D721Med (cell line): ENCODE measurements at regions not wholly inside any gene's neighbourhood (a gene's known extent, or its start where the extent isn't known, plus 50 kb on each side); places are given as distances from the start of the nearest gene placed in this dataset.

Source experiments
- DNase-seq: peaks from one replicate; pipeline ENCODE4 v3.0.0; 2011; ENCODE audit warnings: low spot score; ENCODE audit not compliant: insufficient read length
- FAIRE-seq: peaks from 2 replicates; lab custom pipeline; 2011; peaks lifted over from hg19 to GRCh38; lab: Jason Lieb, UNC
- TF ChIP-seq, protein P1 (sequence below): IDR thresholded peaks from 2 replicates; pipeline ENCODE4 v1.5.1; 2012; ENCODE audit warnings: mild to moderate bottlenecking, control low read depth; ENCODE audit not compliant: insufficient read depth; ENCODE audit errors: missing control alignments

DNA sequence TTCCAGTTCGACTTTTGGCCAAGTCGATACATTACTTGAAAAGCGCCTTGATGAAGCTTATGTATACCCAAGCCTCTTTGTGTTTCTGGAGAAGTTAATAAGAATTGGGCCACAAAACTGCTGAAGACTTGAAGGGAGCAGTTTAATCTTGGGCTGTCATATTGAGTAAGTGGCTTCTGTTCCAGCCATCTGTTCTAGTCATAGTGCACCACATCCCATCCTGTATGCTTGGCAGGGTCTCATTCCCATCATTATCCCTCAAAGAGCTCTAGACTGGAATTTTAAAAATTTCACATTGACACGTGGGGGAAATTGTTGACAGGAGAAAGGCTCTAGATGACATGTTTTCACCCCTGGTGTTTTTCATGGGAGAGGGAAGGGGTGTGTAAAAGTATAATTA lies 196.6 kb upstream of the PLPP4 start:
- TF ChIP-seq, protein P1, sequence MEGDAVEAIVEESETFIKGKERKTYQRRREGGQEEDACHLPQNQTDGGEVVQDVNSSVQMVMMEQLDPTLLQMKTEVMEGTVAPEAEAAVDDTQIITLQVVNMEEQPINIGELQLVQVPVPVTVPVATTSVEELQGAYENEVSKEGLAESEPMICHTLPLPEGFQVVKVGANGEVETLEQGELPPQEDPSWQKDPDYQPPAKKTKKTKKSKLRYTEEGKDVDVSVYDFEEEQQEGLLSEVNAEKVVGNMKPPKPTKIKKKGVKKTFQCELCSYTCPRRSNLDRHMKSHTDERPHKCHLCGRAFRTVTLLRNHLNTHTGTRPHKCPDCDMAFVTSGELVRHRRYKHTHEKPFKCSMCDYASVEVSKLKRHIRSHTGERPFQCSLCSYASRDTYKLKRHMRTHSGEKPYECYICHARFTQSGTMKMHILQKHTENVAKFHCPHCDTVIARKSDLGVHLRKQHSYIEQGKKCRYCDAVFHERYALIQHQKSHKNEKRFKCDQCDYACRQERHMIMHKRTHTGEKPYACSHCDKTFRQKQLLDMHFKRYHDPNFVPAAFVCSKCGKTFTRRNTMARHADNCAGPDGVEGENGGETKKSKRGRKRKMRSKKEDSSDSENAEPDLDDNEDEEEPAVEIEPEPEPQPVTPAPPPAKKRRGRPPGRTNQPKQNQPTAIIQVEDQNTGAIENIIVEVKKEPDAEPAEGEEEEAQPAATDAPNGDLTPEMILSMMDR: no peak
- FAIRE-seq: no peak
- DNase-seq: no peak

DNA sequence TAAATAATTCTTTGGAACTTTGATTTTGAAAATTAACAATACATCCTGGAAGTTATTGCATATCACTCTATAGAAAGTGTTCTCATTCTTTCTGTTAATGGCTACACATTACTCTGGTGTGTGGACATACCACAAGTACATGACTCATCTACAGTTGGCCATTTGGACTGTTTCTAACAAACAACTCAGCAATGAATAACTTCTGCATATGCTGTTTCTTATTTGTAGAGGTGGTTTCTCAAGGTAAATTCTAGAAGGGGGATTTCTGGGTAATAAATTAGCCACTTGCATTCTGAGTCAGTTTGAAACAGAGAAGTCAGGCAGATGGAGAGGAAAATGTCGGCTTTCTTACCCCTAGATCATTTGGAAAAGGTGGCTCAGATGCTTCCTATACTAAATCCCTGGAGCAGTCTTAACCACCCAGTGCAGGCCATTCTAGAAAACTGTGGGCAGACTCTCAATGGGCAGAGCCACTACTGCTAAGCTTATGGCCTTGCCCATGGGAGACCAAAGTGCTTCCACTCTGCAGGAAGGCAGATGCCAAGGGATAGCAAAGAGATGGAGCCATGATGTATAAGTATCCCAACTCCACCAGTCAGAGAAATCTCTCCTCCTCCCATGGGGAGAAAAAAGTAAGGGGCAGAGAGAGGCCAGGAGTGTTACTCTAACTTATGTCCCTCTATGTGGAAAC lies 194.0 kb upstream of the PLPP4 start:
- DNase-seq (no peak), FAIRE-seq (no peak)
- TF ChIP-seq, protein P1: no peak

DNA sequence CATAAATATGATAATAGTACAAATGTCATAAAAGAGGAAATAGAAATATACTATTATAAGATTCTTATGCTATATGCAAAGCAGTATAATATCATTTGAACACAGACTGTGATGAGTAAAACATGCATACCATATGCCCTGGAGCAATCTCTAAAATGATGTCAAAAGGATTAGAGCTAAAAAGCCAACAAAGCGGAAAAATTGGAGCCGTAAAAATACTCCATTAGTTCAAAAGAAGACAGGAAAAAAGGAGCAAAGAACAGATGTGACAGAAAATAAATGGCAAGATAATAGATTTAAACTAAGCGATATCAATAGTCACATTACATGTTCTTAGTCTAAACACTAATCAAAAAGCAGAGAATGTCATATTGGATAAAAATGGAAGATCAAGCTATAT lies 191.0 kb upstream of the PLPP4 start:
- DNase-seq: no peak
- FAIRE-seq: no peak
- TF ChIP-seq, protein P1: no peak

DNA sequence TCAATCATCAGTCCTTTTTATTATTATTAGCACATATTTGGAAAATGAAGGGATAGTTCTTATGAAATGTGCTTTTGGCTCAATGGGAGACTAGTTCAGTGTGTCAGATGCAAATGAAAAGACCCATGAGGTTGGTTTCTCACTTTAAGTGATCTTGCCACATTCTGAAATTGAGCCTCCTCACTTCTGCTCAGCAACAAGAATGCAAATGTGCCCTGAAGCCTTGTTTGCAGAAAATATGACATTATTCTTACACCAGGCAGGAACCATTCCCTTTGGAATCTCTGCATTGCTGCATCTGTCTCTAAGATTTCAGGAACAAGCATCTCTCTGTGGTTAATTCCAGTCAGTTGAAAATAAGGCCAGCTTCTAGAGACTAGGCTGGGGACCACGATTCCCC lies 186.1 kb upstream of the PLPP4 start:
- no peak for FAIRE-seq
- TF ChIP-seq, protein P1: no peak
- DNase-seq: no peak

DNA sequence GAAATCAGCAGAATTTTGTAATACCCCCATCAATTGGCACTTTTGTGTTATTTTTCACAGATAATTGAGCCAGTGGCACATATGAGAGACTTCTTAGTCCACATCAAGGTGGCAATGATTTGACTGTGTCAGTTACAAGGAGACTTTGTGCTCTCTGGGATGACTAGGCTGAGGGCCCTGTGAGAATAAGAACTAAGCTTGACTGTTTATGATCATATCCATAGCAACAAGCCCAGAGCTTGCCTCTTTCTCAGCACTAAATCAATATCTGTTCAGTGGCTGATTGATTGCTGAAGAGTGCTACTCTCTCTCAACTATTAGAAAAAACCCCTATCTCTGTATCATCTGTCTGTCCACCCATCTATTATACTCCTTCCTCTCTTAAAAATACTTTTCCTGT lies 185.3 kb upstream of the PLPP4 start:
- TF ChIP-seq, protein P1: no peak
- DNase-seq (no peak), FAIRE-seq (no peak)

DNA sequence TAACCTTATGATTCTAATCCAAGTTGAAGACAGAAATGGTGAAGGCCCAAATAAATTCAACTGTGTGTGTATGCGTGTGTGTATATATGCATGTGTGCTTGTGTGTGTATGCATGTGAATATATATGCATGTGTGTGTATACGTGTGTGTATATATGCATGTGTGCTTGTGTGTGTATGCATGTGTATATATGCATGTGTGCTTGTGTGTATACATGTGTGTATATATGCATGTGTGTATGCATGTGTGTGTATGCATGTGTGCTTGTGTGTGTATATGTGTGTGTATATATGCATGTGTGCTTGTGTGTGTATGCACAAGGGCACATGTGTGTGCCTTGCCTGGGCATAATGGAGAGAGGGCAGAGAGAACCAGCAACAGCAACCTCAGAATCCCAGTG lies 184.7 kb upstream of the PLPP4 start:
- FAIRE-seq (no peak), DNase-seq (no peak)
- TF ChIP-seq, protein P1: no peak

DNA sequence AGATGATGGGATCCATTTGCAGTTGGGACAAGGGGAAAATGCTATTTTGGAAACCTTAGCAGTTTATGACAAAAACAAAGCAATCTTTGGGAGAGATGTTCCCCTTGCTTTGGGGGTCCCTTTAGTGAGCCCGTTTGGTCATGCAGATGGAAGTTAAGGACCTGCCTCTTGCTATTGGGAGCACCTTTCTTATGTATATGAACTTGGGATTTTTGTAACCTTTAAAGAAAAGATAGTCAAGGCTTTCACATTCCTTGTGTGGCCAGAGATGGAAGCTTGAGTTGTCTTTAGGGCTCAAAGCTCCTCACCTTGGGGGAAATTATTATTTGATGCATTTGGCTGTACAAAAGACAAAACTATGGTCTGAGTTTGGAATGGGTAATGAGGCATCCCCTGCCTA lies 179.0 kb upstream of the PLPP4 start:
- DNase-seq (no peak), FAIRE-seq (no peak)
- TF ChIP-seq, protein P1: no peak
